Tibial nerve (tissue), 4 donors: ENCODE measurements at regions not wholly inside any gene's neighbourhood (a gene's known extent, or its start where the extent isn't known, plus 50 kb on each side); places are given as distances from the start of the nearest gene placed in this dataset.

Source experiments
- CTCF ChIP-seq, 5 experiments: fragments of 200-600 bp in 3 of 5; fragments of 450-650 bp in 2 of 5; sonication (generic) in 3 of 5; IDR thresholded peaks; one replicate each; pipeline ENCODE4 v1.5.1; 2016 to 2019; ENCODE audit warnings: antibody characterized with exemption in 5 of 5, mild to moderate bottlenecking in 3 of 5, moderate library complexity in 2 of 5
- EP300 ChIP-seq, 2 donors: sonication (generic); formaldehyde crosslinking; IDR thresholded peaks; one replicate each; pipeline ENCODE4 v1.6.1; 2017; ENCODE audit warnings: antibody characterized with exemption in 2 of 2, mild to moderate bottlenecking in 1 of 2
- POLR2A ChIP-seq, 2 donors: fragments of 450-650 bp; IDR thresholded peaks; one replicate each; pipeline ENCODE4 v1.6.1; 2017; ENCODE audit warnings: antibody characterized with exemption in 2 of 2, mild to moderate bottlenecking in 2 of 2, moderate library complexity in 2 of 2

GRCh38 chr14:81927070-81927469 lies 393.4 kb upstream of the SEL1L start:
- TF ChIP-seq CTCF (IDR thresholded peaks at IDR 0.05) (peak in 2 of 5 experiments; percentile 11 to 19), POLR2A (IDR thresholded peaks at IDR 0.05) (no peak), EP300 (IDR thresholded peaks at IDR 0.05) (no peak)
